ENCODE measurements at regions not wholly inside any gene's neighbourhood (a gene's known extent, or its start where the extent isn't known, plus 50 kb on each side); places are given as distances from the start of the nearest gene placed in this dataset.
"Not testable (repeated sequence)": the region's sequence is repeated elsewhere in the genome, so short reads cannot be mapped to it uniquely, and the experiment has no call there.

- Histone ChIP-seq H3K9me3 (ENCODE audit: low read length) (no peaks in the 10 kb centered on the region), H3K27ac (ENCODE audit: low read depth, low read length) (no peak overlapping the region), H3K27me3 (ENCODE audit: insufficient read depth, low read length, poor library complexity, severe bottlenecking) (no peaks in the 10 kb centered on the region), H3K4me1 (ENCODE audit: insufficient read depth, low read length) (no peaks in the 10 kb centered on the region), H3K36me3 (ENCODE audit: insufficient read depth, low read length) (no peaks in the 10 kb centered on the region), H3K4me3 (ENCODE audit: low read length) (no peak overlapping the region)
- H3K4me3 Mint-ChIP-seq, result no peak overlapping the region
- H3K36me3 Mint-ChIP-seq, result no peaks in the 10 kb centered on the region
- no peak for DNase-seq
- peaks cover 2 to 7% of the 10 kb centered on the region in 2 donors for H3K27me3 Mint-ChIP-seq
- ChIA-PET POLR2A (no interaction called here), CTCF (no interaction called here)
- no peak overlapping the region for H3K27ac Mint-ChIP-seq
- H3K4me1 Mint-ChIP-seq, result no peaks in the 10 kb centered on the region
- peaks cover 0 to under 1% (median 0%) of the 10 kb centered on the region in 5 donors for H3K9me3 Mint-ChIP-seq
Observed at GRCh38 chr1:94769551-94769950, 50.6 kb upstream of the SLC44A3 start.

- H3K27ac ChIP-seq (ENCODE audit: low read depth, low read length), result no peak overlapping the region
- no peaks in the 10 kb centered on the region for H3K9me3 ChIP-seq (ENCODE audit: low read length)
- no peak overlapping the region for H3K4me3 Mint-ChIP-seq
- H3K9me3 Mint-ChIP-seq, result peaks cover 0 to 3% (median 2%) of the 10 kb centered on the region in 5 donors
- H3K36me3 ChIP-seq (ENCODE audit: insufficient read depth, low read length), result no peaks in the 10 kb centered on the region
- no peaks in the 10 kb centered on the region for H3K36me3 Mint-ChIP-seq
- H3K4me1 Mint-ChIP-seq, result no peaks in the 10 kb centered on the region
- H3K4me3 ChIP-seq (ENCODE audit: low read length), result no peak overlapping the region
- H3K4me1 ChIP-seq (ENCODE audit: insufficient read depth, low read length), result no peaks in the 10 kb centered on the region
- H3K27ac Mint-ChIP-seq, result no peak overlapping the region
- CTCF ChIA-PET, result no interaction called here
- POLR2A ChIA-PET, result no interaction called here
- no peaks in the 10 kb centered on the region for H3K27me3 ChIP-seq (ENCODE audit: insufficient read depth, low read length, poor library complexity, severe bottlenecking)
- H3K27me3 Mint-ChIP-seq, result peaks cover 0 to 3% of the 10 kb centered on the region in 2 donors
- no peak for DNase-seq
Observed at GRCh38 chr1:94768036-94768435, 52.1 kb upstream of the SLC44A3 start.

GRCh38 chr1:94765958-94766357 is 54.2 kb upstream of the SLC44A3 start:
- DNase-seq, result no peak
- H3K27me3 ChIP-seq (ENCODE audit: insufficient read depth, low read length, poor library complexity, severe bottlenecking), result no peaks in the 10 kb centered on the region
- H3K4me3 ChIP-seq (ENCODE audit: low read length), result no peak overlapping the region
- Mint-ChIP-seq H3K36me3 (no peaks in the 10 kb centered on the region), H3K9me3 (peaks cover 0 to 7% (median 4%) of the 10 kb centered on the region in 5 donors), H3K27ac (no peak overlapping the region), H3K4me1 (no peaks in the 10 kb centered on the region), H3K4me3 (no peak overlapping the region), H3K27me3 (peaks cover 0 to 3% of the 10 kb centered on the region in 2 donors)
- H3K36me3 ChIP-seq (ENCODE audit: insufficient read depth, low read length), result no peaks in the 10 kb centered on the region
- CTCF ChIA-PET, result no interaction called here
- H3K4me1 ChIP-seq (ENCODE audit: insufficient read depth, low read length), result no peaks in the 10 kb centered on the region
- H3K27ac ChIP-seq (ENCODE audit: low read depth, low read length), result no peak overlapping the region
- POLR2A ChIA-PET, result no interaction called here
- no peaks in the 10 kb centered on the region for H3K9me3 ChIP-seq (ENCODE audit: low read length)

- Histone ChIP-seq H3K36me3 (ENCODE audit: insufficient read depth, low read length) (no peaks in the 10 kb centered on the region), H3K4me3 (ENCODE audit: low read length) (no peak overlapping the region), H3K9me3 (ENCODE audit: low read length) (no peaks in the 10 kb centered on the region), H3K27me3 (ENCODE audit: insufficient read depth, low read length, poor library complexity, severe bottlenecking) (no peaks in the 10 kb centered on the region), H3K27ac (ENCODE audit: low read depth, low read length) (no peak overlapping the region), H3K4me1 (ENCODE audit: insufficient read depth, low read length) (no peaks in the 10 kb centered on the region)
- Mint-ChIP-seq H3K9me3 (peaks cover 0 to 13% (median 9%) of the 10 kb centered on the region in 5 donors), H3K27me3 (peaks cover 4 to 25% of the 10 kb centered on the region in 2 donors), H3K4me1 (peaks cover 0 to 3% (median 0%) of the 10 kb centered on the region in 3 donors), H3K4me3 (no peak overlapping the region), H3K27ac (no peak overlapping the region), H3K36me3 (peaks cover 0 to 1% (median 0%) of the 10 kb centered on the region in 3 donors)
- no peak for DNase-seq
- ChIA-PET POLR2A (no interaction called here), CTCF (no interaction called here)
Observed at GRCh38 chr1:94759188-94759587, 61.0 kb upstream of the SLC44A3 start.

- no peaks in the 10 kb centered on the region for H3K27me3 ChIP-seq (ENCODE audit: insufficient read depth, low read length, poor library complexity, severe bottlenecking)
- Mint-ChIP-seq H3K4me1 (peaks cover 0 to 3% (median 0%) of the 10 kb centered on the region in 3 donors), H3K36me3 (peaks cover 0 to 1% (median 0%) of the 10 kb centered on the region in 3 donors), H3K27me3 (peaks cover 4 to 25% of the 10 kb centered on the region in 2 donors), H3K4me3 (no peak overlapping the region), H3K9me3 (peaks cover 0 to 13% (median 8%) of the 10 kb centered on the region in 5 donors), H3K27ac (no peak overlapping the region)
- H3K4me1 ChIP-seq (ENCODE audit: insufficient read depth, low read length), result no peaks in the 10 kb centered on the region
- ChIA-PET POLR2A (no interaction called here), CTCF (no interaction called here)
- no peaks in the 10 kb centered on the region for H3K36me3 ChIP-seq (ENCODE audit: insufficient read depth, low read length)
- no peak overlapping the region for H3K27ac ChIP-seq (ENCODE audit: low read depth, low read length)
- no peak overlapping the region for H3K4me3 ChIP-seq (ENCODE audit: low read length)
- DNase-seq, result no peak
- H3K9me3 ChIP-seq (ENCODE audit: low read length), result no peaks in the 10 kb centered on the region
Observed at GRCh38 chr1:94757931-94758330, 62.2 kb upstream of the SLC44A3 start.

GRCh38 chr1:94755675-94756074 is 64.5 kb upstream of the SLC44A3 start:
- no peaks in the 10 kb centered on the region for H3K4me1 ChIP-seq (ENCODE audit: insufficient read depth, low read length)
- H3K4me3 ChIP-seq (ENCODE audit: low read length), result no peak overlapping the region
- CTCF ChIA-PET, result no interaction called here
- Mint-ChIP-seq H3K36me3 (peaks cover 0 to 1% (median 0%) of the 10 kb centered on the region in 3 donors), H3K4me1 (peaks cover 0 to 3% (median 0%) of the 10 kb centered on the region in 3 donors), H3K4me3 (no peak overlapping the region), H3K27me3 (peaks cover 4 to 25% of the 10 kb centered on the region in 2 donors), H3K9me3 (peaks cover 0 to 8% (median 7%) of the 10 kb centered on the region in 5 donors), H3K27ac (no peak overlapping the region)
- H3K27me3 ChIP-seq (ENCODE audit: insufficient read depth, low read length, poor library complexity, severe bottlenecking), result no peaks in the 10 kb centered on the region
- H3K36me3 ChIP-seq (ENCODE audit: insufficient read depth, low read length), result no peaks in the 10 kb centered on the region
- H3K9me3 ChIP-seq (ENCODE audit: low read length), result no peaks in the 10 kb centered on the region
- no peak overlapping the region for H3K27ac ChIP-seq (ENCODE audit: low read depth, low read length)
- POLR2A ChIA-PET, result no interaction called here
- DNase-seq, result no peak

- H3K36me3 ChIP-seq (ENCODE audit: insufficient read depth, low read length); POLR2A ChIA-PET; H3K4me3 ChIP-seq (ENCODE audit: low read length); H3K4me1 ChIP-seq (ENCODE audit: insufficient read depth, low read length); H3K27ac Mint-ChIP-seq; DNase-seq; H3K4me3 Mint-ChIP-seq; H3K9me3 Mint-ChIP-seq; H3K9me3 ChIP-seq (ENCODE audit: low read length); H3K4me1 Mint-ChIP-seq; H3K27me3 ChIP-seq (ENCODE audit: insufficient read depth, low read length, poor library complexity, severe bottlenecking); H3K27ac ChIP-seq (ENCODE audit: low read depth, low read length); CTCF ChIA-PET; H3K36me3 Mint-ChIP-seq: not testable (repeated sequence)
- H3K27me3 Mint-ChIP-seq, result peaks cover 4 to 25% of the 10 kb centered on the region in 2 donors
Observed at GRCh38 chr1:94755016-94755415, 65.1 kb upstream of the SLC44A3 start.

GRCh38 chr1:94754570-94754969 is 65.6 kb upstream of the SLC44A3 start:
- H3K27ac ChIP-seq (ENCODE audit: low read depth, low read length), result no peak overlapping the region
- CTCF ChIA-PET, result no interaction called here
- Mint-ChIP-seq H3K36me3 (peaks cover 0 to 1% (median 0%) of the 10 kb centered on the region in 3 donors), H3K4me1 (peaks cover 0 to 3% (median 0%) of the 10 kb centered on the region in 3 donors), H3K27ac (no peak overlapping the region), H3K9me3 (peaks cover 0 to 11% (median 8%) of the 10 kb centered on the region in 5 donors), H3K27me3 (peaks cover 4 to 21% of the 10 kb centered on the region in 2 donors), H3K4me3 (no peak overlapping the region)
- POLR2A ChIA-PET, result no interaction called here
- H3K9me3 ChIP-seq (ENCODE audit: low read length), result no peaks in the 10 kb centered on the region
- no peaks in the 10 kb centered on the region for H3K36me3 ChIP-seq (ENCODE audit: insufficient read depth, low read length)
- no peaks in the 10 kb centered on the region for H3K4me1 ChIP-seq (ENCODE audit: insufficient read depth, low read length)
- DNase-seq, result no peak
- no peaks in the 10 kb centered on the region for H3K27me3 ChIP-seq (ENCODE audit: insufficient read depth, low read length, poor library complexity, severe bottlenecking)
- H3K4me3 ChIP-seq (ENCODE audit: low read length), result no peak overlapping the region

GRCh38 chr1:94754095-94754494 is 66.1 kb upstream of the SLC44A3 start:
- no peak for DNase-seq
- Histone ChIP-seq H3K27me3 (ENCODE audit: insufficient read depth, low read length, poor library complexity, severe bottlenecking) (no peaks in the 10 kb centered on the region), H3K4me3 (ENCODE audit: low read length) (no peak overlapping the region), H3K9me3 (ENCODE audit: low read length) (no peaks in the 10 kb centered on the region), H3K4me1 (ENCODE audit: insufficient read depth, low read length) (no peaks in the 10 kb centered on the region), H3K36me3 (ENCODE audit: insufficient read depth, low read length) (no peaks in the 10 kb centered on the region), H3K27ac (ENCODE audit: low read depth, low read length) (no peak overlapping the region)
- POLR2A ChIA-PET, result no interaction called here
- H3K27ac Mint-ChIP-seq, result no peak overlapping the region
- H3K36me3 Mint-ChIP-seq, result peaks cover 0 to 1% (median 0%) of the 10 kb centered on the region in 3 donors
- H3K9me3 Mint-ChIP-seq, result peaks cover 4 to 12% (median 8%) of the 10 kb centered on the region in 5 donors
- H3K4me1 Mint-ChIP-seq, result peaks cover 0 to 3% (median 0%) of the 10 kb centered on the region in 3 donors
- H3K27me3 Mint-ChIP-seq, result peaks cover 4 to 17% of the 10 kb centered on the region in 2 donors
- CTCF ChIA-PET, result no interaction called here
- no peak overlapping the region for H3K4me3 Mint-ChIP-seq
